ENCODE measurements at regions not wholly inside any gene's neighbourhood (a gene's known extent, or its start where the extent isn't known, plus 50 kb on each side); places are given as distances from the start of the nearest gene placed in this dataset.

DNA sequence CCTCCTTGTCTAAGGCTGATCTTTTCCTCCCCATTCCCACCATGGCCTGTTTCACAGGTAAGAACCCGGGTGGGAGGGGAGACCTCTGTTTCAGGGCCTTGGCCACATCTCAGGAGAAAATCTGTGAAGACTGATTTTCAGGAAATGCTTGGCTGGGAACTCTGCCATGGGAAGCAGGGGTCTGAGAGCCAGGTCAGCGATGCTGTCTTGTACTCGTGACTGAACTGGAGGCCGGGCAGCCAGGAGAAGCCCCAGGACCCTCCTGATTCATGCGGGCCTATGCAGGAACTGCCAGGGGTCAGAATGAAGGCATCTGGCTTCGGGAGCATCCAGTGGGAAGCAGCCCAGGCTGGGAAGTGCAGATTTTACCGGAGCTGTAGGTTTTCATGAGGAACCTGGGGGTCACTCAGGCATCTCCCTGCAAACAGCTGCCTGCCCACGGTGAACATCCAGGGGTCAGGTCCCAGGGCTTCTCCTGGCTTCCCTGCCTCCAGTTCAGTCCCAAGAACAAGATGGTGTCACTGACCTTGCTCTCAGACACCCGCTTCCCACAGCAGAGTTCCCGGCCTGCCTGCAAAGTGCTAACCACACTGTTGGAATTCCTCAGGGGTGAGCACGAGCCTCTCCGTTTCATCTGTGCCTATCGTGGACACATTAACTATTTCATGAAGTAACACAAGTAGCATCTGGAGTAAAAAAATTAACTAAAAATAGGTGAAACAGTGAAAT lies 90.2 kb upstream of the SULF2 start:
- DNase-seq: no peak

DNA sequence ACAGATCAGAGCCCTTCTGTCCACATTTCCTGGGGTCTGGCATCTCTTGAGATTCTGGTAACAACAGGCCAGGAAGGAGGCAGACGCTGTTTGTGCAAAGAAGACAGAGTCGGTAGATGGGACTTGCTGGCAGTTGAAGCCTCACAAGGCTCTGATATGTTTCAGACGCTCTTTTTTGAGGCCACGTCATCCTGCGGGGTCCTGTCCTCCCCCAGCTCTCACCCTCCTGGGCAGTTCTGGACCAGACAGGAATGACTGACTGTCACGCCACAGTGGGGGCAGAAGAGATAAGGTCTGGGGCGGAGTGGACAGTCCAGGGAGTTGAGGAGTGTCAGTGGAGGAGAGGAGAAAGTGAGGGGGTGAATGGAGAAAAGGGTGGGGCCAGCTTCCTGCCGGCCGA lies 87.1 kb upstream of the SULF2 start:
- no peak for DNase-seq

DNA sequence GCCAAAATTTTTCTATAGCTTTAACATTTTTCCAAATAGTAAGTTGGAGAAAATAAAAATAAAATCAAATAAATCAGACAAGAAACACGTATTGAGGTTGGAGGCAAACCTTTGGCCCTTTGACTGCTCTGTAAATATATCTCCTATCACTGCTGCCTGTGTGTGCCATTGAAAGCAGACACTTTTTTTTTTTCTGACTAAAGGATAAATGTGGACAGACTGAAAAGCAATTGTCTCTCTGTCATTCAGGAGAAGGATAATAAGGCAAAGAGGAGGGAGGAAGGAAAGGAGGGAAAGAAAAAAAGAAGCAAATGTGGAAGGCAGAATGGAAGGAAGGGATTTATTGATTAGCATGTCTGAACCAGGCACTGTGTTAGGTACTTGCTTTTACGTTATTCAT lies 85.2 kb upstream of the SULF2 start:
- no peak for DNase-seq

DNA sequence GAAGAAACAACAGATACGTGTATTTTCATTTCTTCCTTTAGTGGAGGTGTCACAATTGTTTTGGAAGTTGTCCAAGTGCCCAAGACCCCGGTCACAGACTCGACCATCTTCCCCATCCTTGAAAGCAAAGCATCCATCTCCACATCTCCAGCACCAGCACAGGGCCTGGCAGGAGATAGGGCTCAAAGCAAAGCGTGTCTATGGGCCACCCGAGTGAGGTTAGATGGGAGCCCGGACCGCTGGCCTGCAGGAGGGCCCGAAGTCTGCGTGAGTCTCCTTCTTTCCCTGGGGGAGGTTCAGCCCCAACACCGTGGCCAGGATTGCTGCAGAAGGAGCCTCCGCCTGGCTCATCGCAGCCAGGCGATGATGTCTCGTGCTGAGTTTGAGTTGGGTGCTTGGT lies 83.5 kb upstream of the SULF2 start:
- DNase-seq: no peak

DNA sequence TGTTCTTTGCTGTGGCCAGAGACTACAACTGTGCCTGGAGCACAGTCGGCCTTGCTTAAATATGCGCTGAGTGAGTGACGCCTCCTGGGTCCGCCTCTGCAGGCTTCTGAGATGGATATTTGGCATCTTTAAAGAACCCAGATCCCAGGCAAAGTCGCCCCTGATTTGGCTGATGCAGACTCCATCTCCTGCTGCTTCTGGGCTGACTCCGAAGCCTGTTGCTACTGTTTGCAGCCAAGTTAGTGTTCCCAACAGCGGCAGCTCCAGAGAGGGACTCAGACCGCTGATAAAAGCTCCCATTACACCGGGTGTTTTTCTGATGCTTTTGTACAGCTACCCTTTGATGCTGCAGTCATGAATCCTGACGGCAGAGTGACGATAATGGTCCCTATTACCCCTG lies 83.0 kb upstream of the SULF2 start:
- DNase-seq: no peak

DNA sequence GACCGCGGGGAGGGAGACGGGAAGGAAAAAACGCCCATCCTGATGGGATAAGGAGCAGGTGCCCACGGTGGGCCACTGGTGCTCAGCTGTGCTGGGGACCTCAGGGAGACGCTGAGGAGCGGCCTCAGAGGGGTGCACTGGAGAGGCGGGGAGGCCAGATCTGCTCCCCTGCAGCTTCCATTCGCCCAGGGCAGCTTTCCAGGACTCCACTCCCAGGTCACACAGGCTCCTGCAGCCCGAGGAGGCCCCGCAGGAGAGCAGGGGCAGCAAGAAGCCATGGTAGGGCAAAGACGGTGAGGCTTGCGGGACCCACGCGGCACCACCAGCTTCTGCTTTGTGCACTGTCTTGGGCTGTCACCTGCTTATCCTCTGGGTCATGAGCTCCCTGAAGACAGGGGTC lies 82.5 kb upstream of the SULF2 start:
- DNase-seq: no peak

DNA sequence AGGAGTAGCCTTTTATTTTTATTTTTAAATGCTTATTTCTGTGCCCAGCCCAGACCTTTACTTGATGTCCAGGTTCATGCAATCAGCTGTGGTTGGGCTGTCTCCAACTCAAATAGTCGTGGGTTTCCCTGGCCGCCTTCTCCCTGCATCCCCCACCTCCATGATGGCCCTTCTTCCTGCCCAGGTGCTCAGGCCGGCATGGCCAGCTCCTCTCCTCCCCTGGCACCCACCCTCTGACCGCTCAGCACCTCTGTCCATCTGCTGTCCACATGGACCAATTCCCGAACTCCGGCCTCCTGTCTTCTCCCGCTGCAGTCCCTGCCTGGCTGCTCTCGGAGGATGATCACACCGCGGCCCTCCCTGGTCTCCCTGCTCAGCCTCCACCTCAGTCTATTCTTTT lies 81.2 kb upstream of the SULF2 start:
- DNase-seq: no peak

DNA sequence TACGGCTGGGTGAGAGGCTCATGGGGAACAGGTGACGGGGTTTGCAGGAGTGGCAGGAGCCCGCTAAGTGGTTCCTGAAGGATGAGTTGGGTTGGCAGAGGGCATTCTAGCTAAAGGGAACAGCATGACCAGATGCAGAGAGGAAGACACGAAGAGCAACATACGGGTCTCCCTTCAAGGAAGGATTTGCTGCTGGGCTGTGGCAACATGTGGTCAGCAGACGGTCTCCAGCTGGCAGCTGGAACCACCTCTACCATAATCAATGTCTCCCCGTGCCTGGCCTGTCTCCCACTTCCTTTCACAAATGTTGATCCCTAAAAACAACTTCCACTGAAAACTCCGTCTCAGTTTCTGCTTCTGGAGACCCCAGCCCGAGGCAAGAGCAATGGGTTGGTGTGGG lies 80.6 kb upstream of the SULF2 start:
- no peak for DNase-seq

DNA sequence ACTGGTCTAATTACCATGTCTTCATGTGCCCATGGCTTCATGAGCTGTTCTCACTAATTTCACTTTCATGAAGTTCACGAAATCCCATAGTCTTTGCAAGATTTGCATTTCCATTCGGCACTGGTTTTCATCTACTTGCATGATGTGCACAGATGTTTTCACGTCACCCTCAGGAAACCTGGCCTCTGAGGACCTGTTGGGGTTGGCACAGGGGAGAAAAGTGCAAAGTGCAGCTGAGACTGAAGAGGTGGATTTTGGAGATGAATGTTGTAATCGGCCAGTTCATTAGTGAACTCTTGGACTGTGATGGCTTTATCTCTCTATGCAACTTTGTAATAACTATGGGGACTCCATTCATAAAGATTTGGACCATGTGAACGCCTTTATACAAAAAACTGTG lies 80.2 kb upstream of the SULF2 start:
- DNase-seq: no peak

DNA sequence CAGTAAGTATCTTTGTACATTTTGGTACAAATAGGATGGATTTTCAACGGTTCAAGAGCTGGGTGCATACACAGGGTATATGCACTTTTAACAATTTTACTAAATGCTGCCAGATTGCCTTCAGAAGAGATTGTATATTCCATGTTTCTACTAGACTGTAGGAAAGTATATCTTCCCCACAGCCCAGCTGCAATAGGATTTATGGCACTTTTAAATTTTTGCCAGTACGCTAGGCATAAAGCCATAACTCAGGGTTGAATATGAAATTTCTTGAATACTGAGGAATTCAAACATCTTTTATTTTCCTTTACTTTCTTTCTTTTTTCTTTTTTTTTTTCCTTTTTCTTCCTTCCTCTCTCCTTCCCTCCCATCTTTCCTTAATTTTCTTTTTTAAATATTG lies 78.7 kb upstream of the SULF2 start:
- DNase-seq: no peak

DNA sequence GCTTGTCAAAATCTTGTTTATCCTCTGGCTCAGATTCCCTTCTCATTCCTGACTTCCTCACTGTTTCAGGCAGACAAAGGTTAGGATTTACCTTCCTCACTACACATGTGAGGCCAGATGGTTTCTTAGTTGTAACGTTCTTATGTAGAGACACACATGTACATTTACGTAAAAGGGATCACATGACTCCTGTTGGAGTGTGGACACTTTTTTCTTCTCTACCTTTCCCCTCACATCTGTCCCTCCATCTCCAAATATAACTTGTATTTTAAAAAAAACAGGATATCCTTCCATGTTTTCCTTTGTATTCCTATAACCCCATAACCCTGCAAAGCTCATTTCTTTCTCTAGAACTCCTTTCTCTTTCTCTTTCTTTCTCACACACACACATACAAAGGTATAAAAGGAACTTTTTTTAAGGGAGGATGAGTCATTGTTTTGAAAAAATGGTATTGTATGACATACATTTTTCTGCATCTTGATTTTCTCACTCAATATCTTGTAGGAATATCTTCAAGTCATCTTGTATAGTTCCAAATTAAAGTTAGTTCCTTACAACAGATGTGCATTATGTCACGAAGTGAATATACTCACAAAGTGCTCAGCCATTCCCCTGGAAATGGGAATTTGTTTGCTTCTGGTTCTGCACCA lies 78.2 kb upstream of the SULF2 start:
- no peak for DNase-seq

DNA sequence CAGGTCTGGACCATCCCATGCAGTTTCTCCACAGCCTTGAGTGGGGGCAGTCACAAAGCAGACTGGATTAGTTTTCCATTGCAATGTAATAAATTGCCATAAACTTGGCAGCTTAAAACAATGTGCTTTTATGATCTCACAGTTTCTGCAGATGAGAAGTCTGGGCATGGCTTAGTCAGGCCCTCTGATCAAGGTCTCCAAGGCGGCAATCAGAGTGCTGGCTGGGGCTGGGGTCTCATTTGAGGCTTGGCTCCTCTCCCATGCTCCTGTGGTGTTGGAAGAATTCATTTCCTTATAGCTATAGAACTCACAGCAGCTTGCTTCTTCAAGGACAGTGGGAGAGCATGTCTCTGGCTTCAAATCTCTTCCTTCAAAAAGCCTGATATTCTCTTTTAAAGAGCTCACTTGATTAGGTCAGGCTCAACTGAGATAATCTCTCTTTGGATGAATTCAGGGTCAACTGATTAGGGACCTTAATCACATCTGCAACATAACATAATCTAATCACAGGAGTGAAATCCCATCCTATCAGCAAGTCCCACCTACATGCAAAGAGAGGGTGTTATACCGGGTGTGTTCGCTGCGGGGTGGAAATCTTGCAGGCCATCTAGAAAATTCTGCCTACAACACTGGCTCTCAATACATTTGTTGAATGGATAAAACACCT lies 77.4 kb upstream of the SULF2 start:
- no peak for DNase-seq

DNA sequence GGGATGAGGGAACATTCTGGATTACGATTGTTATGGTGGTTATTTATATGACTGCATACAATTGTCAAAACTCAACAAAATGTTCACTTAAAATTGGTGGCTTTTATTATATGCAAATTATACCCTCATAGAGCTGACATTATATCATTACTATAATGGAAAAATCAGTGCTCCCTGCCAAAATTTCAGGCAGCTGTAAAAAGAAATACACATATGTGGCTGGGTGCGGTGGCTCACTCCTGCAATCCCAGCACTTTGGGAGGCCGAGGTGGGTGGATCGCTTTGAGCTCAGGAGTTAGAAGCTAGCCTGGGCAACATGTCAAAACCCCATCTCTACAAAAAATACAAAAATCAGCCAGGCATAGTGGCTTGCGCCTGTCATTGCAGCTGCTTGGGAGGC lies 75.8 kb upstream of the SULF2 start:
- no peak for DNase-seq

DNA sequence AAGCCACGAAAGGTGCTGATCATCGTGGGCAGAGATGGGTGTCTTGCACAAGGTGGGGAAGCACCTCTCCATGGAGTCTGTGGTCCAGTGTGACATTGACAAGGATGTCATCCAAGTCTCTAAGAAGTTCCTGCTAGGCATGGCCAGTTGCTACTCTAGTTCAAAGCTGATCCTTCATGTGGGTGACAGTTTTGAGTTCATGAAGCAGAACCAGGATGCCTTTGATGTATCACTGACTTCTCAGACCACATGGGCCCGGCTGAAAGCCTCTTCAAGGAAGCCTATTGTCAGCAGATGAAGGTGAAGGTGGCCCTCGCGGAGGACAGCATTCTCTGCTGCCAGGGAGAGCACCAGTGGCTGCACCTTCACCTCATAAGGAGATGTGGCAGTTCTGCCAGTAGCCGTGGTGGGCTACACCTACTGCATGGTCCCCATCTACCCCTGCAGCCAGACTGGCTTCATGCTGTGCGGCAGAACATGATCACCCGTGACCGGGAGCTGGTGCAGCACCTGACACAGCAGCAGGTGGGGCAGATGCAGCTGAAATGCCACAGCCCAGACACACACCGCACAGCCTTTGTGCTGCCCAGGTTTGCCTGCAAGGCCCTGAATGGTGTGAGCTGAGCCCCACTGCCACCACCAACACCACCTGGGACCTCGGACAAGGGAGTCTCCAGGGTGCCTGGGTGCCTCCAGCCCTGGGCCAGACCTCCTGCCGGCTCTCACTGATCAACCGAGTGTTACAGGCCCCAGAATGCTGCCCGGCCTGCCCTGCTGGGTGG lies 75.0 kb upstream of the SULF2 start:
- DNase-seq: no peak

DNA sequence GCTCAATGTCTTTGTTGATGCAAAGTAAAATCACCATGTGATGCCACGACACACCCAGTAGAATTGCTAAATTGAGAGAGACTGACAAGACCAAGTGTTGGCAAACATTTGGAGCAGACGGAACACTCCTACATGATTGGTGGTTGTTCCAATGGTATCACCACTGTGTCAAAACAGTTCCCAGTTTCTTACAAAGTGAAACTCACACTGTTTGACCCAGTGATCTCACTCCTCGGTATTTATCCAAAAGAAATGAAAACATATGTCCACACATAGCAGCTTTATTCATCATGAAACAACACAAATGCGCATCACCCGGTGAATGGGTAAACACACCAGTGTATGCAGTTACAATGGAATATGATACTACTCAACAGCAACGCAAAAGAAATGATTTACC lies 74.0 kb upstream of the SULF2 start:
- DNase-seq: no peak

DNA sequence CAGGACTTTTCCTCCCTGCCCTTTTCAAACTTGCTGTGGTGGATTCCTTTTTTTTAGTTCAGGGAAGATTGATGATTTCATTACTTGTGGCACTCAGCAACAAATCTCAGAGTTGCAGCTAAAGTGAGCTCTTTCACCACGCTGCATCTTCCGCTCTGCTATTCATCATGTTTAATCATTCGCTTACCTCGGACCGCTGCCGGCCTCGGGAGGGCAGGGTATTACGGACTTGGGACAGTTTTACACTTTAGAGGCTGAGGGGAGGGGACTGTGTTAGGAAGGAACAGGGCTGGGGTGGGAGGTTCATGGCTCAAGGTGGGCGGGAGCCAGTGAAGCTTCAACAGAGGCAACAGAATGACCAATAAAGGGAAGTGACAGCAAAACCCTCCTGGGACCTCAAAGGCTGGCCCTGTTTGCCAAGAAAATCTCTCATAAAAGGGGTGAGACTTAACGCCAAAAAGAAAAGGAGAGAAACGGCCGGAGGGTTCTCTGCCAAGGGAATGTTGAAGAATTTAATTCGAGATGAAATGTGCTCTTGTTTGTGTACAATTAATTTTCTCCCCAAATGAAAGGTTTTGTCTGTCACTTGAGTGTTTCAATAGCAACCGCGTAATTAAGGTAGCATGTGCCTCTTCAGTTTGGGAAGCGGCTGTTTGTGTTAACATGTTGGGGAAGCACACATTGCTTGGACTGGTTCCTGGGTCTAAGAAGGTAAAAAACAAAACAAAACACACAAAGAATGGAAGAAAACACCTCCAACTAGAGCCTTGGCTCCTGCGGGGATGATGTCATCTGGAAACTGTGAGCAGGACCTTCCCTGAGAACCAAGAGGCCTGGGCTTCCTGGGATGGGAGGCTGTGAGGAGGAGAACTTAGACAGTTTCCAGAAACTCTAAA lies 72.5 kb upstream of the SULF2 start:
- no peak for DNase-seq

DNA sequence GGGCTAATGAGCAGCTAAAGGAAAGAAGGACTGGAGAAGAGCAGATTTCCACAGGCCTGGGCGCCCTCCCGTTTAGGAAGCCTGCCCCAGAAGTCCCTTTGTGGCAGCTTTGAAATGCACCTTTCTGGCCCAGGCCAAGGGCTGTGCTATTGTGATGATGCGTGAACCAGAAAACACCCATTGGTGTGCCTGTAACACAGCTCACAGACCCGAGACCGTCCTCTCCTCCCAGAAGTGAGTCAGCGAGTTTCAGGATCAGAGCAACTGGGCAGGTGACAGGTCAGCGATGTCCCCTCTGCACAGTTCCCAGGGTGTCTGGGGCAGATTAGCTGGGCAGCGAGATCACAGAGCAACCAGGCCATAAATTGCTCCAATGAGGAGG lies 71.9 kb upstream of the SULF2 start:
- no peak for DNase-seq

DNA sequence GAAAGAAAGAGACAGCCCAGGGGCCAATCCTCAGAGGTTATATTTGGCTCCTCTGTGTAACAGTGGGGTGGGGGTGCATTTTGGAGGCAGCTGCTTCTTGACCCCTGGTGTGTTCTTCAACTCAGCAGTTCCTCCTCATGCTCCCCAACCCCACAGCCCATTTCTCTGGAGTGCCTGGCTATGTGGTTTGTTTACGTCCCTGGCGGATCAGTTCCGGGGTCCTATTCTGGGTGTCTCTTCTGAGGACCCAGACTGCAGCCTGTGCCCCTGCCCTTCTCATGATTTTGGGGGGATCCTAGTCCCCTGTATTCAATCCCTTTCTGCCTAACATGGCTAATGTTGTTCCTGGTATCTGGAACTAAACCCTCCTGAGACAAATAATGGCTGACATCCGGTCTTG lies 70.5 kb upstream of the SULF2 start:
- no peak for DNase-seq

DNA sequence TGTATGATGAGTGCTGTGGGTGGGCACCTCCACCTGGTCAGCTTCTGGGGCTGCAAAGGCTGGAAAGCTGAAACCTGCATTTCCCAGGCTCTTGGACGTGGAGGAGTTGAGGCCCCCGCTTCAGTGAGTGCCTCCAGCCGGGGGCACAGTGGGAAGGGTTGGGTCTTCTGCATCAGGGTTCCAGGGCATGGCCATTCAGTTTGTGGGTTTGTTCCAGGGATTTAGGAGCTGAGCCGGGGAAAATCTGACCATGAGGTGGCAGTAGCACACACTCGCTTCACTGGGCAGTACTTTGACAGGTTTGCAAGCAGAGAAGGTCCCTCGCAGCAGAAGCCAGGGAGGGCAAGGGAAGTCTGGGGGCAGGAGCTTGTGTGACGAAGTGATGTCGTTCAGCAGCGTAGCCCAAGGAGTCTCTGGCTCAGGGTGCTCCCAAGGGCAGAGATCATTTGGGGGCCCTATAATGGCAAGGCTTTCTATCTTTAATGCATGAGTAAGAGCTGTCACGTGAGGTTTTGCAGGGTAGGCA lies 69.5 kb upstream of the SULF2 start:
- no peak for DNase-seq

DNA sequence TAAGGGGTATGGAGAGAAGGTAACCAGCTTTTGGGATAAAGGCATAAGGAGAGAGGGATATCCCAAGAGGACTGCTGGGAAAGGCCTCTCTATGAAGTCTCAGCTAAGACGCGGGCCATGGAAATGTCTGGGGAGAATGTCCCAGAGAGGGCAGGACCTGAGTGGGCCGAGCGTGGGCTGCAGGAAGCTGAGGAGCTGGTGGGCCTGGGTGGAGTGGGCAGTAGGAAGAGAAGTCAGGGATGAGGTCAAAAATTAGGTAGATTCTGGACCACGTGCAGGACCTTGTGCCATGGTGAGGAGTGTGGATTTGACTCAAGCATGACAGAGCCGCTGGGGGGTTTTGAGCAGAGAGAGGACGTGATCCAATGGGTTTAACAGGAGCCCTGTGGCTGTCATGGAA lies 66.5 kb upstream of the SULF2 start:
- no peak for DNase-seq

DNA sequence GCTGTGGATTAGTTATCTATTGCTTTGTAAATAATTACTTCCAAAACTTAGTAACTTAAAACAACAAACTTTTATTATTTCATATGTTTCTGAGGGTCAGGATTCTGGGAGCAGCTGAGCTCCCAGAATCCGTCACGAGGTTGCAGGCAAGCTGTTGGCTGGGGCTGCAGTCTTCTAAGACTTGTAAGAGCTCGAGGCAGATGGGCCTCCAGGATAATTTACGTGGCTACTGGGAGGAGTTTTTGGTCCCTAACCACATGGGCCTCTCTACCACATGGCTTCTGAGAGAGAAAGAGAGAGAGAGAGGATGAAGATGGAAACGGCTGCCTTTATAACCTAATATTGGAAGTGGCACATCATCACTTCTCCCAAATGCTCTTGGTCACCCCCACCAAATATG lies 64.9 kb upstream of the SULF2 start:
- no peak for DNase-seq

DNA sequence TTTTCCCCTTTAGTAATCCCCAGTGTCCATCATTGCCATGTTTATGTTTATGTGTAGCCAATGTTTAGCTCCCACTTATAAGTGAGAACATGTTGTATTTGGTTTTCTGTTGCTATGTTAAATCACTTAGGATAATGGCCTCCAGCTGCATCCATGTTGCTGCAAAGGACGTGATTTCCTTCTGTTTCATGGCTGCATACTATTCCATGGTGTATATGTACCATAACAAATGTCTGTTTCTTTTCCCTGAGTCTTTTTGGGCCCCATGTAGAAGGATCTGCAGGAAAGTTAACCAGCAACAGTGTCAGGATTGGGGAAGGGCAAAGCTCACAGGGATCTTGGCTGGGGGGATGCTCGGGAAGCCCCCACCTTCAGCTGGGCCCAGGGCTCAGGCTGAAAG lies 64.3 kb upstream of the SULF2 start:
- no peak for DNase-seq

DNA sequence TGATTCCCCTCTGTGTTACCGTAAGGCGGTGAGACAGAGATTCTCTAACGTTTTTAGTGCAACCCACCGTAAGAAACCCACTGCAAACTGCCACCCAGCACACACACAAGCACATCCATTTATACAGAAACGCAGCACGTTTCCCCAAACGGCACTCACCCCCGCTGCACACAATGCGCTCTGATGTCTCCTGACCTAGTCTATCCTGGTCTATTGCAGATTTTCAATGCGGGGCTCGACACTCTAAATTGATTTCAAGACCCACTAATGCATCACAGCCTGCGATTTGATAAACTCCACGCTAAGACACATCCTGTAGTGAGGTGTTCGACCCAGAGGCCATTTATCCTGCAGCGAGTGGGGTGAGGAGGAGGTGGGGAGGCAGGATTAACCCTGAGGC lies 63.7 kb upstream of the SULF2 start:
- DNase-seq: no peak
